Stimulated activated CD8-positive, alpha-beta memory T cell treated with anti-CD3 and anti-CD28 coated beads, Interleukin-7, amount 100 ng/mL, for 1 hour (primary cell): ENCODE measurements at regions not wholly inside any gene's neighbourhood (a gene's known extent, or its start where the extent isn't known, plus 50 kb on each side); places are given as distances from the start of the nearest gene placed in this dataset.
"Not testable (repeated sequence)": the region's sequence is repeated elsewhere in the genome, so short reads cannot be mapped to it uniquely, and the experiment has no call there.

ENCODE experiments used
- DNase-seq, 2 donors: peaks; one replicate each; pipeline ENCODE4 v3.0.0-alpha.2; 2020; ENCODE audit warnings: low read depth in 2 of 2

GRCh38 chr6:156601152-156602065, 175.8 kb upstream of the ARID1B start:
- DNase-seq: no peak

GRCh38 chr6:156600678-156601077, 176.5 kb upstream of the ARID1B start:
- no peak for DNase-seq

GRCh38 chr6:156599978-156600590, 177.1 kb upstream of the ARID1B start:
- no peak for DNase-seq

- no peak for DNase-seq
Observed at GRCh38 chr6:156599366-156599765, 177.8 kb upstream of the ARID1B start.

GRCh38 chr6:156598855-156599180, 178.4 kb upstream of the ARID1B start:
- DNase-seq: no peak

- DNase-seq: no peak
Observed at GRCh38 chr6:156598071-156598854, 178.9 kb upstream of the ARID1B start.

GRCh38 chr6:156597095-156597494, 180.1 kb upstream of the ARID1B start:
- no peak for DNase-seq

- no peak for DNase-seq
Observed at GRCh38 chr6:156595476-156595875, 181.7 kb upstream of the ARID1B start.

GRCh38 chr6:156593893-156594292, 183.3 kb upstream of the ARID1B start:
- no peak for DNase-seq

- no peak for DNase-seq
Observed at GRCh38 chr6:156593127-156593526, 184.1 kb upstream of the ARID1B start.

- no peak for DNase-seq
Observed at GRCh38 chr6:156590482-156590881, 186.7 kb upstream of the ARID1B start.

GRCh38 chr6:156589281-156589680, 187.9 kb upstream of the ARID1B start:
- no peak for DNase-seq

GRCh38 chr6:156587751-156588301, 189.4 kb upstream of the ARID1B start:
- DNase-seq: no peak

- no peak for DNase-seq
Observed at GRCh38 chr6:156587071-156587470, 190.1 kb upstream of the ARID1B start.

- no peak for DNase-seq
Observed at GRCh38 chr6:156585859-156586258, 191.3 kb upstream of the ARID1B start.

GRCh38 chr6:156584121-156584520, 193.1 kb upstream of the ARID1B start:
- DNase-seq: not testable (repeated sequence)

GRCh38 chr6:156583083-156583482, 194.1 kb upstream of the ARID1B start:
- DNase-seq: no peak

GRCh38 chr6:156582509-156582992, 194.6 kb upstream of the ARID1B start:
- DNase-seq: no peak

GRCh38 chr6:156579564-156579963, 197.6 kb upstream of the ARID1B start:
- DNase-seq: no peak

- DNase-seq: no peak
Observed at GRCh38 chr6:156577749-156578148, 199.4 kb upstream of the ARID1B start.

GRCh38 chr6:156575361-156575760, 201.8 kb upstream of the ARID1B start:
- no peak for DNase-seq

GRCh38 chr6:156564807-156565149, 212.4 kb upstream of the ARID1B start:
- DNase-seq: no peak
